ENCODE measurements at regions not wholly inside any gene's neighbourhood (a gene's known extent, or its start where the extent isn't known, plus 50 kb on each side); places are given as distances from the start of the nearest gene placed in this dataset.
A peak's percentile ranks its signal among the peaks of the same experiment; 100 is the strongest.
"Not testable (repeated sequence)": the region's sequence is repeated elsewhere in the genome, so short reads cannot be mapped to it uniquely, and the experiment has no call there.

GRCh38 chr2:52629531-52629930 lies 1138.1 kb upstream of the CHAC2 start:
- DNase-seq (ENCODE audit: low read depth), result no peak
- no peak for TF ChIP-seq CTCF (IDR thresholded peaks at IDR 0.05; ENCODE audit: low read length, missing control alignments)
- no peak overlapping the region for H3K4me3 ChIP-seq (replicated peaks; ENCODE audit: low read depth, low read length)

DNA sequence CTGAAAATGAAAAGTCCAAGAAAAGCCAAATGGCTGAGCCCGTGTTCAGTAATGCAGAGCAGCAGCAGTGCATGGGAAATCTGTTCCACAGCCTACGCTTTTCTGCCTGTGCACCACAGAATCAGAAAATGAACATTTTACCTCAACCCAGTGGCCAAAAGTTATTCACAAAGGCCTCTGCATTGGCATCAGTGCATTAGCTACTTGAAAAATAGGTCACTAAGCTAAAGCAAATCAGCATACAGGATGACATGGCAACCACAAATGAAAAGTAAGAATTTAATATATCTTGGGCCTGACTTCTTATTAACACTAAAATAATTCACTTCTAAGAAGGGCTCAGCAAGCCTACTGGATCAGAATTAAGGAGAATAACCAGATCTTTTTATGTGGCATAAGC lies 1145.3 kb upstream of the CHAC2 start:
- TF ChIP-seq CTCF (IDR thresholded peaks at IDR 0.05; ENCODE audit: low read length, missing control alignments), result no peak
- H3K4me3 ChIP-seq (replicated peaks; ENCODE audit: low read depth, low read length), result no peak overlapping the region
- no peak for DNase-seq (ENCODE audit: low read depth)

GRCh38 chr2:52613064-52613463 lies 1154.5 kb upstream of the CHAC2 start:
- TF ChIP-seq CTCF (IDR thresholded peaks at IDR 0.05; ENCODE audit: low read length, missing control alignments), result no peak
- DNase-seq (ENCODE audit: low read depth), result no peak
- no peak overlapping the region for H3K4me3 ChIP-seq (replicated peaks; ENCODE audit: low read depth, low read length)

DNA sequence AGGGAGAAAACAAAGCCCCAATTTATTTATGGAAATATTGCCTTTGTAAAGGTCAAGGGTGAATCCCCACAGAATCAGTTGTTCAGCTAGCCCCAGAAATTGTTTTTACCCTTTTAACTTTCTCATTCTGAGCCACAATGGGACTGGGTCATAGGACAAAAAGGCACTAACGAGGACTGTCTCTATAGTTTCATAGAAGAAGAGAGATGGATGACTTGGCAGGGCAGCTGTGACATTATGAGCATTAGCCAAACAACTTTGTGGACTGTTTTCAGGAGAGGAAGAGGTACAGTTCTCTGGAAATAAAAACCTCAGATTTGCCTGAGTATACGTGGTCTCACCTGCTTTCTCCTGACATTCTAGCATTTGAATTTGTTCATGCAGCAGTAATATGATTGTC lies 1155.8 kb upstream of the CHAC2 start:
- no peak overlapping the region for H3K4me3 ChIP-seq (replicated peaks; ENCODE audit: low read depth, low read length)
- no peak for TF ChIP-seq CTCF (IDR thresholded peaks at IDR 0.05; ENCODE audit: low read length, missing control alignments)
- DNase-seq (ENCODE audit: low read depth), result no peak

GRCh38 chr2:52608030-52608429 lies 1159.6 kb upstream of the CHAC2 start:
- TF ChIP-seq CTCF (IDR thresholded peaks at IDR 0.05; ENCODE audit: low read length, missing control alignments), result no peak
- DNase-seq (ENCODE audit: low read depth), result no peak
- no peak overlapping the region for H3K4me3 ChIP-seq (replicated peaks; ENCODE audit: low read depth, low read length)

GRCh38 chr2:52597346-52597745 lies 1170.3 kb upstream of the CHAC2 start:
- peak; percentile 8 for DNase-seq (ENCODE audit: low read depth)
- no peak overlapping the region for H3K4me3 ChIP-seq (replicated peaks; ENCODE audit: low read depth, low read length)
- no peak for TF ChIP-seq CTCF (IDR thresholded peaks at IDR 0.05; ENCODE audit: low read length, missing control alignments)

GRCh38 chr2:52594026-52594425 lies 1173.6 kb upstream of the CHAC2 start:
- TF ChIP-seq CTCF (IDR thresholded peaks at IDR 0.05; ENCODE audit: low read length, missing control alignments), result no peak
- H3K4me3 ChIP-seq (replicated peaks; ENCODE audit: low read depth, low read length), result no peak overlapping the region
- peak; percentile 6 for DNase-seq (ENCODE audit: low read depth)

DNA sequence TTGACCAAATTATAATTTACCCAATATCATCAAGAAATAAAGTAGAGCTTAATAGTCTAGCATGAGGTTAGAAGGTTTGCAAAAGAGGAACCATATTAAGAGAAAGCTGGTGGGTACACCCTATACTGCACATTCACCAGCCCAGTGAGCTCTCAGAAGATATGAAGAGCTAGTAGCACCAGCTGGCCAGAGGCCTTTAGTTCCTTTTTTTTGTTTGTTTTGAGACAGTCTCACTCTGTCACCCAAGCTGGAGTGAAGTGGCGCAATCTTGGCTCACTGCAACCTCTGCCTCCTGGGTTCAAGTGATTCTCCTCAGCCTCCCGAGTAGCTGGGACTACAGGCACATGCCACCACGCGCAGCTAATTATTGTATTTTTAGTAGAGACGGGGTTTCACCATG lies 1183.5 kb upstream of the CHAC2 start:
- not testable (repeated sequence) for DNase-seq (ENCODE audit: low read depth); H3K4me3 ChIP-seq (replicated peaks; ENCODE audit: low read depth, low read length)
